ENCODE measurements at regions not wholly inside any gene's neighbourhood (a gene's known extent, or its start where the extent isn't known, plus 50 kb on each side); places are given as distances from the start of the nearest gene placed in this dataset.
"Not testable (repeated sequence)": the region's sequence is repeated elsewhere in the genome, so short reads cannot be mapped to it uniquely, and the experiment has no call there.

DNA sequence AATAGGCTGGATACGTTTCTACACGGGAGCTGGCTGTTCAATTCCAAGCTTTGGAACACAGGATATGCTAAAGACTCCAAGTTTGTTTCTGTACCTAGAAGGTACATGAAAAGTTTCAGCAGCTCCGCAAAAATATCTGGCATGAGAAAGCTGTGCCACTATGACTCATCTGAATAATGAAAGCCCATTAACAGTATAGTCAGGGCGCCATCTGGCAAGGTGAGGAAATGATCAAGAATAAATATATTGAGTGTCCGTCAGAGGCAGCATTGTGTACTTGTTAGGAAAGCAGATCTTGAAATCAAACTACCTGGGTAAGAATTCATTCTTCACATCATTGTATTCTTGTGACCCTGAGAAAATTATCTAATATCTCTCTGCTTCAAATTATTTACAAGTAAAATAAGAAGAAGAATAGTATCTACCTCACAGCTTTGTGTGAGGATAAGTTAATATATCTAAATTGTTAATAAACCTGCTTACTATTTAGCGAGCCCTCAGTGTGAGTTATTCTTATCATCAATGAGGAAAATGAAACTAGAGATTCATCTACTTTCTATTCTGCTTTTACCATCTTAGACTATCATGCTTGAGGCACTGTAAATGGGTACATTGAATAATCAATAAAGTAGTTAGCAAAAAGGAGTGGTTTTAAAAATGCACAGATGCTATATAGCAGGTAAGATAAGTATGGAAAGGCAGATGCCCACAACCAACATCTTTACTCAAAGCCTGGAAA is 53.5 kb downstream of the FSCB start:
- TF ChIP-seq, protein P1, sequence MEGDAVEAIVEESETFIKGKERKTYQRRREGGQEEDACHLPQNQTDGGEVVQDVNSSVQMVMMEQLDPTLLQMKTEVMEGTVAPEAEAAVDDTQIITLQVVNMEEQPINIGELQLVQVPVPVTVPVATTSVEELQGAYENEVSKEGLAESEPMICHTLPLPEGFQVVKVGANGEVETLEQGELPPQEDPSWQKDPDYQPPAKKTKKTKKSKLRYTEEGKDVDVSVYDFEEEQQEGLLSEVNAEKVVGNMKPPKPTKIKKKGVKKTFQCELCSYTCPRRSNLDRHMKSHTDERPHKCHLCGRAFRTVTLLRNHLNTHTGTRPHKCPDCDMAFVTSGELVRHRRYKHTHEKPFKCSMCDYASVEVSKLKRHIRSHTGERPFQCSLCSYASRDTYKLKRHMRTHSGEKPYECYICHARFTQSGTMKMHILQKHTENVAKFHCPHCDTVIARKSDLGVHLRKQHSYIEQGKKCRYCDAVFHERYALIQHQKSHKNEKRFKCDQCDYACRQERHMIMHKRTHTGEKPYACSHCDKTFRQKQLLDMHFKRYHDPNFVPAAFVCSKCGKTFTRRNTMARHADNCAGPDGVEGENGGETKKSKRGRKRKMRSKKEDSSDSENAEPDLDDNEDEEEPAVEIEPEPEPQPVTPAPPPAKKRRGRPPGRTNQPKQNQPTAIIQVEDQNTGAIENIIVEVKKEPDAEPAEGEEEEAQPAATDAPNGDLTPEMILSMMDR (IDR thresholded peaks at IDR 0.05; ENCODE audit: borderline replicate concordance, extremely low read depth, insufficient read depth), result no peak

DNA sequence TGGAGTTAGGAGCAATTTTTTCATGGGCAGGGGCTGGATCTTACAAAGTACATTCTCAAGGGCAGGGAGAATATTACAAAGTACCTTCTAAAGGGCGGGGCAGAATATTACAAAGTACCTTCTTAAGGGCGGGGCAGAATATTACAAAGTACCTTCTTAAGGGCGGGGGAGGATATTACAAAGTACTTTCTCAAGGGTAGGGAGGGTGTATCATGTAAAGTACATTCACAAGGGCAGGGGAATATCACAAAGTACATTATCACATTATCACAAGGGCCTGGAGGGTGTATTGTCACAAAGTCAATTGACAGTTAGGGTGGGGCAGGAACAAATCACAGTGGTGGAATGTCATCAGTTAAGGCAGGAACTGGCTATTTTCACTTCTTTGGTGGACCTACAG is 56.9 kb downstream of the FSCB start:
- FAIRE-seq; H3K4me3 ChIP-seq (ENCODE audit: low read length in 3 of 3); H3K27me3 ChIP-seq (ENCODE audit: control insufficient read depth, insufficient read depth, low read length); H3K36me3 ChIP-seq (ENCODE audit: control insufficient read depth in 2 of 3, insufficient read depth in 3 of 3, low read length in 3 of 3); H3K4me1 ChIP-seq (ENCODE audit: control insufficient read depth in 2 of 3, insufficient read depth in 2 of 3, low read depth in 1 of 3, low read length in 3 of 3); H3K27ac ChIP-seq (ENCODE audit: low read depth in 2 of 2, low read length in 2 of 2); H3K9me3 ChIP-seq (ENCODE audit: control insufficient read depth in 2 of 3, insufficient read depth in 1 of 3, low read length in 3 of 3); DNase-seq; intact Hi-C loops (cut with DNase I); H3K9ac ChIP-seq (ENCODE audit: low read length in 3 of 3): not testable (repeated sequence)

More for the DNA sequence above, 53.5 kb downstream of the FSCB start:
- H3K4me1 ChIP-seq (ENCODE audit: control insufficient read depth in 2 of 3, insufficient read depth in 2 of 3, low read depth in 1 of 3, low read length in 3 of 3), result no peaks in the 10 kb centered on the region
- H3K27me3 ChIP-seq (ENCODE audit: control insufficient read depth, insufficient read depth, low read length), result no peaks in the 10 kb centered on the region
- intact Hi-C loops (cut with DNase I), result no loop called here
- DNase-seq (no peak), FAIRE-seq (no peak)
- H3K4me3 ChIP-seq (ENCODE audit: low read length in 3 of 3), result no peak overlapping the region
- H3K27ac ChIP-seq (ENCODE audit: low read depth in 2 of 2, low read length in 2 of 2), result no peak overlapping the region
- H3K9ac ChIP-seq (ENCODE audit: low read length in 3 of 3), result no peak overlapping the region
- H3K9me3 ChIP-seq (ENCODE audit: control insufficient read depth in 2 of 3, insufficient read depth in 1 of 3, low read length in 3 of 3), result peaks cover 0 to 10% (median 0%) of the 10 kb centered on the region in 3 donors
- no peaks in the 10 kb centered on the region for H3K36me3 ChIP-seq (ENCODE audit: control insufficient read depth in 2 of 3, insufficient read depth in 3 of 3, low read length in 3 of 3)

DNA sequence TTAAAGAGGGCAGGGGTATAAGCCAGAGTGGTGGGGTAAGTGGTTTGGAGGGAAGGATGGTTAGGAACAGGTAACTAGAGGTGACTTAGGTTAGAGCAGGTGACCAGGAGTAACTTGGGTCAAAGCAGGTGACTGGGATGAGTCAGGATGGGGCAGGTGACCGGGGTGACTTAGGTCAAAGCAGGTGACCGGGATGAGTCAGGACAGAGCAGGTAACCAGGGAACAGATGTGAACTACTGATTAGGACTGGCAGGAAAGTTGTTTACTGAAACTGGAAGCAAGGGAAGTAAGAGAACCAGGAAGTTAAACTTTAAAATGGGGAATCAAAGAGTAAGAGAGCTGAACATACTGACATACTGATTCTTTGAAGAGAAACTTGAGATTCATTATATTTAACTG is 57.4 kb downstream of the FSCB start:
- no peak overlapping the region for H3K27ac ChIP-seq (ENCODE audit: low read depth in 2 of 2, low read length in 2 of 2)
- TF ChIP-seq, protein P1 (IDR thresholded peaks at IDR 0.05; ENCODE audit: borderline replicate concordance, extremely low read depth, insufficient read depth), result no peak
- H3K9ac ChIP-seq (ENCODE audit: low read length in 3 of 3), result no peak overlapping the region
- H3K27me3 ChIP-seq (ENCODE audit: control insufficient read depth, insufficient read depth, low read length), result no peaks in the 10 kb centered on the region
- DNase-seq, result no peak
- no peaks in the 10 kb centered on the region for H3K36me3 ChIP-seq (ENCODE audit: control insufficient read depth in 2 of 3, insufficient read depth in 3 of 3, low read length in 3 of 3)
- no peaks in the 10 kb centered on the region for H3K4me1 ChIP-seq (ENCODE audit: control insufficient read depth in 2 of 3, insufficient read depth in 2 of 3, low read depth in 1 of 3, low read length in 3 of 3)
- intact Hi-C loops (cut with DNase I), result no loop called here
- FAIRE-seq, result no peak
- H3K4me3 ChIP-seq (ENCODE audit: low read length in 3 of 3), result no peak overlapping the region
- H3K9me3 ChIP-seq (ENCODE audit: control insufficient read depth in 2 of 3, insufficient read depth in 1 of 3, low read length in 3 of 3), result peaks cover 0 to 3% (median 0%) of the 10 kb centered on the region in 3 donors

DNA sequence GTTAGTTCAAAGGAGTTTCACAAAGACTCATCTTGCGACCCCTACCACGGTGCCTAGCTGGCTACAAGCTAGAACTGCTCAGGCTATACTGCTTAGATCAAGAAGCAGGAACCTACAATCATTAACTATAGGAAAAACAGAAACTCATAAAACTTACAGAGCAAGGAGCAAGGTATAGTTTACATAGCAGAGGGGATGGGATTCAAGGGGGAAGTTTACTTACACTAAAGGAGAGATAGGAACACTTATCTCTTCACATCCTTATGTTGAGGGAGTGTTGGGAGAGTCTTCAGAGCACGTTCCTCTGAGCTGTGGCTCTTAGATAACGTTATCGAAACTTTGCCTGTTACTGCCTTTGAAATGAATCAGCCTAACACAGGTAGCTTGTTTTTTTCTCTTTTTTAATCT is 58.1 kb downstream of the FSCB start:
- Histone ChIP-seq H3K4me1 (ENCODE audit: control insufficient read depth in 2 of 3, insufficient read depth in 2 of 3, low read depth in 1 of 3, low read length in 3 of 3) (no peaks in the 10 kb centered on the region), H3K27ac (ENCODE audit: low read depth in 2 of 2, low read length in 2 of 2) (no peak overlapping the region), H3K4me3 (ENCODE audit: low read length in 3 of 3) (no peak overlapping the region), H3K27me3 (ENCODE audit: control insufficient read depth, insufficient read depth, low read length) (no peaks in the 10 kb centered on the region), H3K9ac (ENCODE audit: low read length in 3 of 3) (no peak overlapping the region), H3K36me3 (ENCODE audit: control insufficient read depth in 2 of 3, insufficient read depth in 3 of 3, low read length in 3 of 3) (no peaks in the 10 kb centered on the region), H3K9me3 (ENCODE audit: control insufficient read depth in 2 of 3, insufficient read depth in 1 of 3, low read length in 3 of 3) (peaks cover 0 to 3% (median 0%) of the 10 kb centered on the region in 3 donors)
- DNase-seq (peak in 3 of 5 donors; percentile 17 to 56 (median 30)), FAIRE-seq (no peak)
- intact Hi-C loops (cut with DNase I), result no loop called here
- TF ChIP-seq, protein P1 (IDR thresholded peaks at IDR 0.05; ENCODE audit: borderline replicate concordance, extremely low read depth, insufficient read depth), result no peak

Data from kidney (tissue), 13 donors.